CD4-positive, alpha-beta T cell treated with Interleukin-17A for 4 hours (primary cell): ENCODE measurements at regions not wholly inside any gene's neighbourhood (a gene's known extent, or its start where the extent isn't known, plus 50 kb on each side); places are given as distances from the start of the nearest gene placed in this dataset.

ENCODE experiments used
- DNase-seq: peaks from one replicate; pipeline ENCODE4 v3.0.0-alpha.2; 2020; ENCODE audit warnings: mixed read lengths

DNA sequence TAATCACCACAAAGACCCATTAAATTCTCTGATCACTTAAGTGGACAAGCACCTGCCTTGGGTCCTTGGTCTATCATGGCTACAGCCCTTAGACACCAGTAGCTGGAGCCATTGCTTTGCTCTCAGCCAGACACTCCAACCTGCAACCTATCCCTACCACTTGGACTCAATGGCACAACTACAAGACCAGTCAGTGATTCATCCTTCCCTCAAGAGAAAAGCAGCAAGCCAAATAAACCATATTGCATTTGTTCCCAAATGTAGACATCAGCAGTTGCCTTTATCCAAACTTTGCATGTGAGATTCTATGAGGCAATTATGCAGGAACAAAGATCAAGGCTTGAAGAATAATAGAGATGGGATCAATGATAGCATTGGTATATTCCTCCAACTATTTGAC is 263.4 kb downstream of the HHIPL2 start:
- DNase-seq = no peak

GRCh38 chr1:222283147-222283768 is 264.6 kb downstream of the HHIPL2 start:
- DNase-seq = no peak

GRCh38 chr1:222279591-222279990 is 268.3 kb downstream of the HHIPL2 start:
- no peak for DNase-seq

DNA sequence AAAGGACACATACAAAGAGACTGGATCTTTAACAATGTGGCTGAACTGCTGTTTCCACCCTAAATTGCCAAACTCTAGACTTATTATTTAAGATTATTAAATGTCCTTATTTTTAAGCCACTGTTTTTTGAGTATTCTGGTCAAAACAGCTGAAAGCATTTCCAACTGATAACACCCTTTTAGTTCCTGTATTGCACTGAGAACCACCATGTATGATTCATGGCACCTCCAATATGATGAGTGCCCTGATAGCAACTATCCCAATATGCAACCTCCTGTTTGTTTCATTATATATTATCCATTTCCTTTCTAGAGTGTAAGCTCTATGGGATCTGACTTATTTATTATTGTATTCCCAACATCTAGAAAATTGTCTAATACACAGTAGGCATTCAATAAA is 269.4 kb downstream of the HHIPL2 start:
- no peak for DNase-seq

GRCh38 chr1:222275729-222276465 is 272.0 kb downstream of the HHIPL2 start:
- DNase-seq = no peak

DNA sequence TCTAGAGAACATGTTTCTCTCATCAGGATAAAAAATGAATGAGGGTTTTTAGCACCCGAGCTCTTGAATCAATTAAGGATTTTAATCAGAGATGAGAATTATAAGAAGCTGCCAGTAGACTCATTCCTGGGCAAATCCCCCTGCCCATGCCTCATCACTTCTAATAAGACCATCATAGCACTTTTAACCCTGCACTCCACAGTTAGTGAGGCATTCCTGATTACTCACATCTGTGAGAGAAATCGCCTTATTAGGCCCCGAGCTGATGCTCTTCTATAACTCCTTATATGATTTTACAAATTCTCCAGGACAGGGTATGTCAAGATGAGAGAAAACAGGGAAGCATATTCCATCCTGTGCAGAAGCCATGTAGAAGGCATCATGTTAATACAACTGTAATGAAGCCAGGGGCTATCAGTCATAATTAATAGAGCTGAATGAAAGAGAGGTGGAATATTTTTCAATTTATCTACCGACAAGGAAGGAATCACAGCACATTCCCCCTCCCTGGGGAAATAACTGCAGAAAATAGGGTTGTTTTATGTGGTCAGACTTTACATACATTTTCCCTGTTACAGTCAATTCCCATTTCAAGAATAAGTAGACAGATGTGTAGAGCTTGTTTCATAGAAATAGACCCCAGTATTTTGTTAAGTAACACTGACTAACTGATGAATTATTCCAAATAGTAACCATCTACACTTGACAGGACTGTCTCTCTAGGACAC is 272.7 kb downstream of the HHIPL2 start:
- DNase-seq = no peak

DNA sequence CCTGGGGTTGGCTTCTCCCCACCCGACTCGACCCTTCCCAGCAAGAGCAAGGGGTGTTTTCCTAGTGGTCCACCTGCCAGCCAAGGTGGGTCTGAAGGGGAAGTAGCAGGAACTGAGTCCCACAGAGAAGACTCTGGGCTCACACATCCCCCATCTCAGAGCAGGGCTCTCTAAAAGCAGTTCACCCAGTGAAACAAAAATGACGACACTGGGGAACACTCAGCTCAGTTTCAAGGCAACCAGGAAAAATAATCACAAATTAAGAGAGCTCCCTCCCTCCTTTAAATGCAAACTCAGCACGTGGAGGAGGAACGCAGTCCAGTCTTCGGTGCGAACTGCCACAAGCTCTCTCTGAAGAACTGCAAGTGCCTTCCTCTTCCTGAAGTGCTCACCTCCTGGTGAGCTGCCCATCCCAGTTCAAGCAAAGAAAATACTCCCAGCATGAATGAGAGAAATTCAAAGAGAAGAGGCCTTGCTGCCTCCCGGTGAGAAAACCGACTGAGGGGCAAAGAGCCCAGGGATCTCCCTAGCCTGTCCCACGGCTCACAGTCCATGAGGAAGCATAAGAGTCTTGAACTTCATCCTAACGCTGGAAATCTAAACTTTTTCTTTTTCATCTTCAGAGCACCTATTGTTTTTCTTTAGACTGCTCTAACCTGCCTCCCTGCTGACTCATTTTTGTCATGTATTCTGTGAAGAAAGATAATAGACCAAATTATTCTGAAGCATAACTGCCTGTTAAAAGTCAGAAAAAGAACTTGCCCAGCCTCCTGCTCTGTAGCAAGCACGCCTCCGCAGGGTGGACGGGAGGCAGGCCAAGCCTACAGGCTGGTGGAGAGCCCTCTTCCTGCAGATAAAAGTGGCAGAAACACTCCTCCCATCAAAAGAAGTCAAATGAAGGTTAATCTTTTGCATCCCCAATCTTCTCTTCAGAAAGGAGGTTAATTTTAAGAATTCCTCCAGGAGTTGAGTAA is 281.4 kb downstream of the HHIPL2 start:
- DNase-seq = no peak

DNA sequence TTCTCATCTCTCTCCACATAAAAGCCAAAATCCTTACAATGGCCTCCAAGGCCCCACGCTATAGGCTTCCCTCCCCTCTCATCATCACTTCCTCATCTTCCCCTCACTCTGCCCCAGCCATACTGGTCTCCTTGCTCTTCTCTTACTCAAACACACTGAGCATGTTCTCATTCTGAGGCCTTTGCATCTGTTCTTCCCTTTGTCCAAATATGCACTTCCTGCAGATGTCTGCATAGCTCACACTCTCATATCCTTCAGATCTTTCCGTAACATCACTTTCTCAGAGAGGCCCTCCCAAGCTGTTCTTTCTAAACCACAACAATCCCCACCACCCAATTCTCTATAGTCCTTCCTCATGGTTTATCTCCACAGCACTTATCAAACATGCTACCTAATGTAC is 284.1 kb downstream of the HHIPL2 start:
- no peak for DNase-seq

- DNase-seq = no peak
Measured at GRCh38 chr1:222257027-222257426, 290.9 kb downstream of the HHIPL2 start.

- no peak for DNase-seq
Measured at GRCh38 chr1:222256058-222256457, 291.8 kb downstream of the HHIPL2 start.

GRCh38 chr1:222252788-222253187 is 295.1 kb downstream of the HHIPL2 start:
- DNase-seq = no peak

DNA sequence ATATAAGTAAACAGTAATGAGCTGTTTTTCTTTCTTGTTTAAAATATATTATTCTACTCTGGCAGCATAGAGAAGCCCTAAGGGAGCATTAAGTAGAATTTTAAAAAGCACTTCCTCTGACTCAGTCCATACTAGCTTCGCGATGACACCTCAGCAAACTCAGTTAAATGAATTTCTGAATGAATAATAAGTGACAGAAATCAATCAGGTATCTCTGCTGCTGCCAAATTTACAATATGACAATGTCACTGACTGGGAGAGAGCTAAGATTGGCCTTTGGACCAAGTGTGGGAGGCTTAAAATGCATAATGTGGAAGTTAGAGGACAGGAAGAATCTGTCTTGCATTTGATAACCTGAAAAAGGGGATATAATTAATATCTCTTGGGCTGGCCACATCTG is 296.1 kb downstream of the HHIPL2 start:
- no peak for DNase-seq

- no peak for DNase-seq
Measured at GRCh38 chr1:222250376-222250775, 297.5 kb downstream of the HHIPL2 start.

DNA sequence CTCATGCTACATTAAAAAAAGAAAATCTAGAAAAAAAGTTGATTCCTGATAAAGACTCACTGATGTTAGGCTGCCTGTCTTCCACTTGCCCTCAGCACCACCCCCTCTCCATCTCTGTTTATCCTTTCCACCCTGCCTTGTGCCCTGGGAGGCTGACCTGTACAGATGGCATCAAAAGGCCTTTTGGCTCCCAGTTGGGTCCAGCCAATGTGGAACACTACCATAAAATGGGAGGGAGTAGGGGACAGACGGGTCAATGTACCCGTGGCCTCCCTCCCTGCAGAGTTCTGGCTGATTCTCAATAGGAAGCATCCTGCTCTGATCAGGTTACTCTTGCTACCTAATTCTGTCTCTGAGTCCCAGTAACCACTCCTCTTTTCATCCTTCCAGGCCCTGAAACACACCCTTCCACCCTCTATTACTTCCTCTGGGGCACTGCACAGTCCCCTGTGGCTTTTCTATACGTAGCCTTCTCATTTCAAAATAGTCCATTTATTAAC is 300.0 kb downstream of the HHIPL2 start:
- DNase-seq = no peak

DNA sequence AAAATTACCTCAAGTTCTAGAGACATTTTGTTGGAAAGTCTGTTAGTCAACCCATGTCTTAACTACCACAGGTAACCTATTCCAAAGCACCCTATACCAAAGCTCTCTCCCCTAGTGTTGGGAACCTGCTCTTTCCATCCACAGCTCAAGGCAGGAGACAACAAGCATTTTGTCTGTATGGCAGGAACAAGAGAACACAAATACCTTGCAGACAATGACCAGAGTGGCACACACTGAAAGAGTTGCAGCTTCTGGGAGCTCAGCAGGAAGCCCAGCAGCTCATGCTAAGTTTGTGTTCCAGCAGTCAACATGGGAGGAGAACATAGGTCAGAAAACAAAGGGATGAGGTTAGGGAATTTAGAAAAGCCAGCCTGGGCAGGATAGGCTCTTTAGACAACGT is 300.8 kb downstream of the HHIPL2 start:
- no peak for DNase-seq

- no peak for DNase-seq
Measured at GRCh38 chr1:222243902-222244301, 304.0 kb downstream of the HHIPL2 start.

GRCh38 chr1:222242492-222242891 is 305.4 kb downstream of the HHIPL2 start:
- no peak for DNase-seq

DNA sequence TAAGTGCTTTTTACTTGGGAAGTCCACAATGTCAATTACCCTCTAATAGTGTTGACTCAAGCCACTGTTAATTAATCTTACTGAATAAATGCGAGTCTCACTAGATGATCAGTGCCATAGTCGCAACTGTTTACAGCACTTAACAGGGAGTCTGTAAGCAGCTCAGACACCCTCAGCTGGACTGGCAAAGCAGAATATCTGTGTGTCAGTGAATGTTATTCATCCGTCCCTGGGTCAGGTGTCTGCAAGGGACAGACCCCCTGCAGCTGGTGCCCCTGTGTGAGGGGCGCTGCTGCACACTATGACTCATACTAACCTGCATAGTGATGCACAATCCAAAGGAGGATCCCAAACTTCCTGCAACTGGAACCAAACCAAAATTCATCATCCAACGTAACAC is 306.5 kb downstream of the HHIPL2 start:
- DNase-seq = no peak

DNA sequence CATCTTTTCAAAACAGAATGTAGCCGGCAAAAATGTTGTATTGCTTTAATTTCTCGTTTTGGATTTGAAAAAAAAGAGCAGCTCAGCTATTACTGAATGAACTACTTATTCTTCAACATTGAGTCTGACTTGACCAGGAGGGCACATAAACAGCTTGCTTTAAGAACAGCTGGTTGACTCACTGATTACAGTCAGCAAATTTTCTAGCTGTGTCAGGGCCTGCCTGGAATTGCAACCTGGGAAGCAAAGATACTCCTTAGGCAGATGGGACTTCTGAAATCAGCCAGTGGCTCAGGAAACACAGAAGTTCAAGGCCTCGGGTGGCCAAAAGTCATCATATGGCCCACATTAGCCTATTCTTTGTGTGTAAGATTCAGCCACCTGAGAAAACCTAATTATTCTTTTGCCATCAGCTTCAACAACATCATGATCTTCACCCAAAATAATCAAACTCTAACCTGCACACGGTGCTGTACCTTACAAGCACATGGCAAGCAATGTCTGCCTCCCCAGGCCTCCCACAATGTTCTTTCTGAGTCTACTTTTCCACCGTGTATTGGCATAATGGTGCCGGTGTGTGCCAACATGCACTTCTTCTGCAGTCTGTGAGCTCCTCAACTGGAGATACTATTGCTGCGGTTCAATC is 307.2 kb downstream of the HHIPL2 start:
- DNase-seq = no peak

GRCh38 chr1:222239130-222239529 is 308.8 kb downstream of the HHIPL2 start:
- DNase-seq = no peak

DNA sequence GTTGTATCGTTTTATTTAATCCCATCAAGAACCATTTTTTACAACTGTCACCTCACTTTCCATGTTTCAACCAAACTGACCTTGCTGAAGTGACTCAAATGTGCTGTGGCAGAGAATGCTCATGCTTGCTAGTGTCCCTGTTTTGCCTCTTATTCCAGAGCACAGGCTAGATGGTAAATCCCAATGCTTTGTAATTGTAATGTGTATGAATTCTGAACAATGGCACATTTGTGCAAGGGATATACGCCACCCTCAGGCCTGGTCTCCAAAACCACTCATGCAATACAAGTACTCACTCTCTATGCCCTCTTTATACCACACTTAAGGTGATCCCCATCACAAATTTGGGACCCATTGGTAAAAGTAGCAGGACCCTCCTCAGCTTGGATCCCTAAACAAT is 313.6 kb downstream of the HHIPL2 start:
- DNase-seq = no peak
